Inflammatory macrophage treated with lipopolysaccharide for 1 hour (primary cell): ENCODE measurements at regions not wholly inside any gene's neighbourhood (a gene's known extent, or its start where the extent isn't known, plus 50 kb on each side); places are given as distances from the start of the nearest gene placed in this dataset.

Experiments used
- DNase-seq, 2 donors: peaks; one replicate each; pipeline ENCODE4 v3.0.0-alpha.2; 2020 to 2022

- DNase-seq: no peak
Observed at GRCh38 chr14:58815794-58816193, 178.0 kb downstream of the DACT1 start.

DNA sequence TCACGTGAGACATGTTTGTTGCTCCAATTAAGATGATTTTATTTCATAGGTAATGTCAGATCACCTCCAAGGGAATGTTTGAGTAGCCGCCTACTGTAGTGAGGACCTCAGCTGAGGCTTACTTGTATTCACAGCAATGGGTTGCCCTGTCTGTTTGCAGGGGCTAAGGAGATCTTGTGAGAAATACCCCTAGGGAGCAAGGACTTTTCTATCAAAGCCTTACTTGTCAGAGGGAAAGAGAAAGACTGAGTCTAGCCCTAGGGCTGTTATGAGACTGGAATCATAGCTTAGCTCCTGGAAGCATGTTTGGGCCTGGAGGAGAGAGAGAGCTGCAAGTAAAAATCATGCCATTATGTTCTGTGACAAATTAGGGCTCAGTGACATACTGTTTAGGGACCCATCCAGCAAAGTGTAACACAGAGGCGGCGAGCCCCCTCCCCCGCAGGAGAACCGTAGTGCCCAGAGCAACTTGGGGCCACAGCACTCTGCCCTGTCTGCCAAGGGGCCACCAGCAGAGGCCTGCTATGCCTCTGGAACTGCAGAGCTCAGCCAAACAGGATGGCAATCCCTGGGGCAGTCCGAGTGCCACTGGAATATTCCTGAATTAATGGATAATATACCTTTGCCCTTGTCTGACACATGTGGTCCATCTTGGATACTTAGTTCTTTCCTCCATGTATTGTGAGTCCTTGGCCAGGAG, 178.8 kb downstream of the DACT1 start:
- no peak for DNase-seq

GRCh38 chr14:58817846-58818245, 180.1 kb downstream of the DACT1 start:
- no peak for DNase-seq

DNA sequence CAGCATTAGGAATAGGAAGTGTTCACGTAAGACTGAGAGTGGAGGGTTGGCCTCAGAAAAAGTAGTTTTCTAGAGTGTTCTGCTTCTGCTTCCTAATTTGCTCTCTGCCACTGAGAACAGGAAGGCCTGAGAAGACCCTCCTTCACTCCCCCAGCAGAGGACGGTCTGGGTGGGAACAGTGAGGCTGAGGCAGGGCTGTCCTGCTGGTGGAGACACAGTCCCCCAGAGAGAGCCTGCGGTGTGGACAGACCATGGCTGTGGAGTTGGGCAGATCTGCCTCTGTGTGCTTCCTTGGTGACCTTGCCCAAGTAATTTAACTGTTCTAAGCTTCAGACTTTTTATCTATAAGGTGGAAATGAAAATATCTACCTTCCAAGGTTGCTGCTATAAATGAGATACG, 182.3 kb downstream of the DACT1 start:
- DNase-seq: no peak

- no peak for DNase-seq
Observed at GRCh38 chr14:58821421-58821820, 183.7 kb downstream of the DACT1 start.

- DNase-seq: no peak
Observed at GRCh38 chr14:58822856-58823255, 185.1 kb downstream of the DACT1 start.

GRCh38 chr14:58823312-58823711, 185.6 kb downstream of the DACT1 start:
- no peak for DNase-seq

GRCh38 chr14:58824106-58824505, 186.3 kb downstream of the DACT1 start:
- DNase-seq: no peak

DNA sequence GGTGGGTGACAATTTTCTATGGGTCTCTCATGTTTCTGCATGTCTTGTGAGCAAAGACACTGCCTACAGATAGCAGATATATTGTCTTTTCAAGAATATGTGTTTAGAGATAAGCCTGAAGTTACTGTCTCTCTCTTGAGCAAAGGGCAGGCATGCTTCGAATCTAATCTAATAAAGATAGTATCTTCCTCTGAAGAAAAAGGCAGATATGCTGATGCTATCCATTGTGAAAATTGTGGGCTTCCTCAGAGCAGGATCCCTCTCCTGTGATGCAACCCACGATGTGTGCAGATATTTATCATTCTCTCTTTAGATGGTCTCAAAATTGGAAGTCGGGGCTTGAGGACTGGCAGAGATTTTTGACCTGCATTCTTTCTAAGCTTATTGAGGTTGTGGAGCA, 187.0 kb downstream of the DACT1 start:
- no peak for DNase-seq

- DNase-seq: no peak
Observed at GRCh38 chr14:58825606-58826005, 187.8 kb downstream of the DACT1 start.

DNA sequence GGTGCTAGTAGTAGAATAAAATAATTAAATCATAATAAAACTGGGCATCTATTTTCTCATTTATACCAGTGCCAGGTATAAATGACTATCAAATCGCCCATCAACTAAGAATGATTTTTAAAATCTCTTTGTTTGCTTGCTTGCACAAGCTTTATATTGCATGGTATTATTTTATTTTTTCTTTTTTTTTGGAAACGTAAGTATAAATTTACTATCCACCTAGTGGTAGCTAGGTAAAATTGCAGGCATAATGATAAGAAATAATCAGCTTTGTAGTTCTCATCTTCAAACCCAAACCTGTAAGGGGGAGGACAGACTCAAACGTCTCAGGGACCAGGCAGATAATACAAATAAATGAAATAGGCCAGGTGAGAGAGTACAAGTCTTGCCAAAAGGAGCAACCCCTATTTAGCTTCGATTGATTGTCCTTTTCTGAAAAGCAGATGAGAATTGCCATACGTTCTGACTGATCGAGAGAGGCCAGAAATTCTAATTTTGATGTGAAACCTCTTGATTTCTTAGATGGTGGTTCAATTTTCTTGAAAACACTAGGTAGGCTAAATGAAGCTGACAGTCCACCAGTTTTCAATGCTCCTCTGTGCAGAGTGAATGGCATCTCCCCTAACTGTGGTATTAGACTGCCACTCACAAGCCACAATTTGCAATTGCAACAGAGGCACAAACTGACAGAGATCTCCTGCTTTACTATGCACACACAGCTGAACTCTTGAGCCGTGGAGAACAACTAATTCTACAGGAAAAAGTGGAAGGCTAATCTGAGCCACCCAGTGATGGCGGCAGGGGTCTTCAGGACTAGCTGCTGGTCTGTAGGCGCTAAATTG, 189.3 kb downstream of the DACT1 start:
- DNase-seq: peak in 1 of 2 donors; percentile 7

- no peak for DNase-seq
Observed at GRCh38 chr14:58828298-58828697, 190.5 kb downstream of the DACT1 start.

DNA sequence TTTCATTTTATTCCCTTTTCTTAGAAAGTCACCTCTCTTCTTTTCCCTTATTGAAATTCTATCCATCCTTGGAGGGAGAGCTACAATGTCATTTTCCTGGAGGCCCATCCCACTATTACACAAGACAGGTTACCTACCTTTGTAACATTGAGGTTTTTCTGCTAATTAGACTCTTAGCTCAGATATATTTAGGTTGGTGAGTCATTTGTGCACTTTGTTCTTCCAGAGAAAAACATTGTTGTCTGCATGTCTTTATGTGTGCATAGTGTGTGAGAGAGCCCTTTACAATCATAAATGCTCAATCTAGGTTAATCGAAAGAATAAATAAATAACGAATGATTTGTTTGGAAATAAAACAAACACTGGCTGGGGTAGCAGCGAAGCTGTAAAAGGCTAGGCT, 191.8 kb downstream of the DACT1 start:
- no peak for DNase-seq

DNA sequence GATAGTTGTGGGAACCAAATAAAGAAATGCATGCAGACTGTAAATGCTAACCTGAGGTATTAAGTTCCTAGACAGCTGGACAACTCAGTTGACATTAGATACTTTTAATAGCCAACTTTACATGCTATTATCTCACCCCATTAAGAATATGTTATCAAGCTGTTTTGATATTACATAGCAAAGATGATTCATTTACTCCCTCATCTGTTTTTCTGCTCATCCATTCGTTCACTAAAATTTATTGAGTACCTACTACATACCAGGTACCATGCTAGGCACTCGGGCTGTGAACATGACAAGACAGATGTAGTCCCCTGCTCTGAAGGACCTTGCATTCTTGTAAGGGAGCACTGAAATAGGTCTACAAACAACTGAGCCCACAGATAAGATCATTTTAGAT, 192.4 kb downstream of the DACT1 start:
- no peak for DNase-seq

DNA sequence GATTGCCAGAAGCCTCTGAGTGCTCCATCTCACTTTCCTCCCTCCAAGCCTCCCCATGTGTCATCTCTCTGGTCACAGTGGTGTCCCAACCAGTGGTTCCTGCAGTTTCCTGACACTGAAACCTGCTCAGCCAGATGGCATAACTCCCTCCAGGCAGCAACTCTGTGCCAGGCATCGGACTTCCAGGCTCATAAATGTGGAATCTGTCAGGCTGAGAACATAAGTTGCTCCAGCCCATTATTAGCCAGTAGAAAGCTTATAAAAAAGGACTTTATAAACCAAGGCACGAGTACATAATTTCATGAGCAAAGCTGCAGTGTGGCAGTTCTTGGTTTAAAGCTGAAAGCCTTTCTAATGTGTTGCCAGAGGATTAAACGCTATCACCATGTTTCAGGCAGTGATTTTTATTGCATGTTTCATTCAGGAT, 194.3 kb downstream of the DACT1 start:
- no peak for DNase-seq

DNA sequence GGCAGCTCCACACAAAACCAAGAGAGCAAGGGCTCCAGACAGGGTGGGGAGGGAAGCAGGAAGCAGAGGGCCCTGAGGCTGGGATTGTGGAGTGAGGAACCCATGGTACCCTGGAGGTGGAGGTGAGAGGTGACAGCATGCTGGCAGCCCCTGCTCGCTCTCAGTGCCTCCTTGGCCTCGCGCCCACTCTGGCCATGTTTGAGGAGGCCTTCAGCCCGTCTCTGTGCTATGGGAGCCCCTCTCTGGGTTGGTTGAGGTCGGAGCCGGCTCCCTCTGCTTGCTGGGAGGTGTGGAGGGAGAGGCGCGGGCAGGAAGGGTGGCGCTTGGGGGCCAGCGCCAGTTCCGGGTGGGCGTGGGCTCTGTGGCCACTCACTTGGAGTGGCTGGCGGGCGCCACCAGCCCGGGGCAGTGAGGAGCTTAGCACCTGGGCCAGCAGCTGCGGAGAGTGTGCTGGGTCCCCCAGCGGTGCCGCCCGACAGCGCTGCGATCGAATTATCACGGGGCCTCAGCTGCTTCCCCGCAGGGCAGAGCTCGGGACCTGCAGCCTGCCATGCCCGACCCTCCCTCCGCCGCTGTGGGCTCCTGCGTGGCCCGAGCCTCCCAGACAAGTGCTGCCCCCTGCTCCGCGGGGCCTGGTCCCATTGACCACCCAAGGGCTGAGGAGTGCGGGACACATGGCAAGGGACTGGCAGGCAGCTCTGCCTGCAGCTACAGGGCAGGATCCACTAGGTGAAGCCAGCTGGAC, 196.0 kb downstream of the DACT1 start:
- DNase-seq: no peak

DNA sequence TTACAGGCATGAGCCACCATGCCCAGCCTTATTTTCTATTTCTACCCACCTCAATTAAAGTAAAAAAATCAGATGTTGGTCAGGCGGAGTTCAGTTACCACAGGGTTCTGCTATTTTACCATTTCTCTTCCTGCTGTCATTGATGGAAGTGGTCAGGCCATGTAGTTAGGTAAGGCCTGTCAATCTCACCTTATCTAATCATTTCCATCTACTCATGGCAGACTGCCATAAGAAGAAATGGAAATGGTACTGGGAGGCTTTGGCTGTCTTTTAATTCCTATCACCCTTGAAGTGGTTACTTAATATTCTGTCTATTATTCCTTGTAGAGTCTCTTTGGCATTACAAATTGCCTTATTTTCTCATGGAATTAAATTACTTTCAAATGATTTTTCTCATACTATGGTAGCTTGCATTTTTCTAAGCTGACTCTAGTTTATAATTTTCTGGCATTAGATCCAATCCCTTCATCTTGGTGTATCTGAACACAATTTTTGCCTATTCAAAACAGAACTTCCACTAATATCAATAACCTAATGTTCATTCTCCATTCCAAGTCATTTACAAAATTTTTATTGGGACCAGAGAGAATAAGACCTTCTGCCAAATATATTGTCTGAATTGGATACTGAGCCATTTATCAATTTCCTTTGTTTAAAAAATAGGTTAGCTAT, 198.7 kb downstream of the DACT1 start:
- DNase-seq: no peak

DNA sequence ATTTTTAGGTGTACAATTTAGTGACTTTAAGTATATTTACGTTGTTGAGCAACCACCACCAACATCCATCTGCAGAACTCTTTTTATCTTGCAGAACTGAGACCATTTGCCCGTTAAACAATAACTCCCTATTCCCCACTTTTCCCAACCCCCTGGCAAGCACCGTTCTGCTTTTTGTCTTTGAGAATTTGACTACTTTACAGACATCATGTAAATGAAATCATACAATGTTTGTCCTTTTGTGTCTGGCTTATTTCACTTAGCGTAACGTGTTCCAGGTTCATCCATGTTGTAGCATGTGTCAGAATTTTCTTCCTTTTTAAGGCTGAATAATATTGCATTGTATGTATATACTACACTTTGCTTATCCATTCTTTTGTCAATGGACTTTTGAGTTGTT, 201.5 kb downstream of the DACT1 start:
- no peak for DNase-seq

DNA sequence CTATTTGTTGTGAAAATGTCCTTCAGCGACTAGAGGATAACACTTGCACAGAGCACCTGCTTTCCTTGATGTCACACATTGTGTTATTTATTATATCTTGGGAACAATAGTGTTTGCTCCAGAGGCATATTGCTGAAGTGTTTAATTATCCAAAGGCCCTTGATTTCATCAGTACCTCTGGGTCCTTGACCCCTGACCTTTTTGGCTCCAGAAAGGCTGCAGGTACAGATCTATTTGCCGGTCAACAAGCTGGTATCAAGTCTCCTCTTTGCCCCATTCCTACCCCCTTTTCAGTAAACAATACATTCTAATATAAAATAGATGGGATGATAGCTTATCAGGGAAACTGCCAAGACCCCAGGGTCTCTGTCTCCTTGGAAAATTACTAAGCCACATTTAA, 206.8 kb downstream of the DACT1 start:
- no peak for DNase-seq

DNA sequence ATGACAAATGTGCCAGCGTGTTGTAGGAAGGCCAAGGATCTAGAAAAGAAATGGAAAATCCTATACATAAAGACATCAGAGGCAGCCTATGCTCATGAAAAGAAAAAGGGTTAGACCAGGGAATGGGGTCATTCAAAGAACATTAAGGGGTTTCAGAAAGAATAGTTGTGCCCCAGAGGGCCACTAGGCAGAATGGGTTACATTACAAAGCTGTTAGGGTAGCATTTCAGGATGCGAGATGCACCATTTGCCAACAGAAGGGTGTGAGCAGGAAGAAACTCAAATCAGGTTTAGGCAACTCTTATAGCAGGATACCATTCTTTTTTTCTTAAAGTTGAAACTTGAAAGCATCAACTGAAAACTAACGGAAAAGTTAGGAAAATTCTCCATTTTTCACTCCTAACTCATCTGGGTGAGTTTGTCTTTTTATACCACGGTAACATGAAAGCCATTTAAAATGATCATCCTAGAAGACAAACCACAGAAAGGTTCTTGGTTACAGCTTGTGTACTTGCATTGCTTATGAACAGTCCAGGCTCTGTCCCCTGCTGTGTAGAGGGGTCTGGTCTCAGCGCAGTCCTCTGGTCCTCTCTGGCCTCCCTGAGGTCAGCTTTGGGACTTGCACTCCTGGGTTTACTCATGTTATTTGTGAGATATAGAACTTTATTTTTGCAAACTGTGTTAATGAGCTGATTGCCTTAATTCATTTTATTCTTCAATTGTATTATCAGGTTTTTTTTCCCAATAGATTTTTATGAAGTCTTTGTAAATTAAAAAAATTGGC, 209.1 kb downstream of the DACT1 start:
- no peak for DNase-seq

DNA sequence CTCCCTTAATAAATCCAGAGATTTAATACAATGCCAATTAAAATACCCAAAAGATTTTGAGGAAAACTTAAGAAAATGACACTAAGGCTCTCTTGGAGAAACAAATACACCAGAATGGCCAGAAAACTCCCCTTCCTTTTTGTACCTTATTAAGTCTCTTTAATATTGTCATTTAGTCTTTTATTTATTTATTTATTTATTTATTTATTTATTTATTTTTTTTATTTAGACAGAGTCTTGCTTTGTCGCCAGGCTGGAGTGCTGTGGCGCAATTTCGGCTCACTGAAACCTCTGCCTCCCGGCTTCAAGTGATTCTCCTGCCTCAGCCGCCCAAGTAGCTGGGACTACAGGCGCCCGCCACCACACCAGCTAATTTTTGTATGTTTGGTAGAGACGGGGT, 210.6 kb downstream of the DACT1 start:
- no peak for DNase-seq

DNA sequence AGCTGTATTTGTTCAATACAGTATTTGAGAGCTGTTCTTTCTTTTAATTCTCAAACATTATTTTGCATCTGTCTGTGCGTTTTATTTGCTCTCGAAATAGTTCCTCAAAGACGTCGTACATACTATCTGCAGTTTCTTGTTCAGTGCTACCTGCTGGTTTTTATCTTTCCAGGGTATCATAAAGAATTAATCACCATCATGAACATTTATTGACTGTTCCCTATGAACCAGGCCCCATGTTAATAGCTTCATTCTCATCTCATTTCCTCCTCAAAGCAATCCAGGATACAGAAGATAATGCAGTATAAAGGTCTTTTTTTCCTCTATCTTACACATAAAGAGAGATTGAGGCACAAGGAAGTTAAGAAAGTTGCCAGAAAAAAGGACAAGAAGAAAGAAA, 211.8 kb downstream of the DACT1 start:
- DNase-seq: no peak
